ENCODE measurements at regions not wholly inside any gene's neighbourhood (a gene's known extent, or its start where the extent isn't known, plus 50 kb on each side); places are given as distances from the start of the nearest gene placed in this dataset.

GRCh38 chr4:129570326-129570725 is 474.4 kb downstream of the C4orf33 start:
- H3K79me2 ChIP-seq (ENCODE audit: control insufficient read depth, insufficient read depth, low read length) = no peaks in the 10 kb centered on the region
- ChIA-PET POLR2A (no interaction called here), CTCF (ENCODE audit: low intra/inter-chr PET ratio) (no interaction called here)
- no peaks in the 10 kb centered on the region for H3K36me3 ChIP-seq (ENCODE audit: control insufficient read depth, insufficient read depth, low read length)
- no peak overlapping the region for H2AFZ ChIP-seq (ENCODE audit: low read depth, low read length)
- no peaks in the 10 kb centered on the region for H3K4me1 ChIP-seq (replicated peaks in 1 of 2; ENCODE audit: control insufficient read depth in 2 of 2, insufficient read depth in 2 of 2, low read length in 2 of 2)
- no peaks in the 10 kb centered on the region for H3K27me3 ChIP-seq (ENCODE audit: control insufficient read depth in 2 of 2, insufficient read depth in 2 of 2, low read length in 2 of 2)
- H4K20me1 ChIP-seq (replicated peaks; ENCODE audit: control insufficient read depth, insufficient read depth, low read length) = no peaks in the 10 kb centered on the region
- H3K9me3 ChIP-seq (replicated peaks; ENCODE audit: control insufficient read depth, insufficient read depth, low read depth, low read length) = no peaks in the 10 kb centered on the region
- no TSS peak for BruUV-seq (replicated peaks)
- no peak for ATAC-seq
- no peak overlapping the region for H3K9ac ChIP-seq (ENCODE audit: insufficient read depth in 1 of 2, low read depth in 2 of 2, low read length in 2 of 2)
- no peaks in the 10 kb centered on the region for H3K9me1 ChIP-seq (ENCODE audit: control insufficient read depth, insufficient read depth, low read length)
- no peak for FAIRE-seq
- TF ChIP-seq TSHZ1 (CRISPR knock-in tag; IDR thresholded peaks at IDR 0.05) (no peak), RFX7 (CRISPR knock-in tag; IDR thresholded peaks at IDR 0.05) (no peak), KHSRP (IDR thresholded peaks at IDR 0.05) (no peak), ZNF121 (CRISPR knock-in tag; conservative IDR thresholded peaks at IDR 0.05) (no peak), STAT6 (CRISPR knock-in tag; IDR thresholded peaks at IDR 0.05) (no peak), SETDB1 (IDR thresholded peaks at IDR 0.05; ENCODE audit: low read length) (no peak), PTRF (tag; IDR thresholded peaks at IDR 0.05) (no peak), SIN3A (IDR thresholded peaks at IDR 0.05; ENCODE audit: borderline replicate concordance in 2 of 2, control insufficient read depth in 1 of 2, low read depth in 2 of 2, low read length in 2 of 2) (no peak), STAG1 (CRISPR knock-in tag; IDR thresholded peaks at IDR 0.05; ENCODE audit: borderline replicate concordance) (no peak), RBM22 (IDR thresholded peaks at IDR 0.05; ENCODE audit: low read depth, low read length, poor library complexity, severe bottlenecking) (no peak)
- in situ Hi-C loops (cut with MboI) (no loop called here), intact Hi-C loops (cut with micrococcal nuclease) (no loop called here)
- H3K4me2 ChIP-seq (ENCODE audit: insufficient read depth, low read length) = no peak overlapping the region
- no peak for DNase-seq (ENCODE audit: extremely low read depth in 1 of 4, low spot score in 3 of 4)
- H3K27ac ChIP-seq (ENCODE audit: extremely low read depth, low read depth, low read length) = no peak overlapping the region
- no peak overlapping the region for H3K4me3 ChIP-seq
